CD14-positive monocyte (primary cell): ENCODE measurements at regions not wholly inside any gene's neighbourhood (a gene's known extent, or its start where the extent isn't known, plus 50 kb on each side); places are given as distances from the start of the nearest gene placed in this dataset.

Experiments used
- DNase-seq, 3 donors: peaks; one replicate each; pipeline ENCODE4 v3.0.0-alpha.2; 2011 to 2022
- H2AFZ ChIP-seq: 2 replicates; pipeline ENCODE4 v1.6.0; 2012; ENCODE audit warnings: mild to moderate bottlenecking, low read depth, low read length, inconsistent platforms; ENCODE audit not compliant: insufficient read depth, poor library complexity, severe bottlenecking
- H3K27ac ChIP-seq, 2 donors: 1 replicate in 1 of 2; 2 replicates in 1 of 2; pipeline ENCODE4 v1.5.1; 2012 to 2013; ENCODE audit warnings: low read length in 2 of 2, control low read depth in 1 of 2, inconsistent platforms in 1 of 2, low read depth in 1 of 2, mild to moderate bottlenecking in 1 of 2
- H3K27me3 ChIP-seq, 2 donors: one replicate each; pipeline versions ENCODE4 v1.6.0 to v1.6.1; 2011 to 2013; ENCODE audit warnings: low read length in 2 of 2; ENCODE audit not compliant: control insufficient read depth in 2 of 2, insufficient read depth in 2 of 2
- H3K36me3 ChIP-seq, 2 donors: replicated peaks in 1 of 2; 1 replicate in 1 of 2; 2 replicates in 1 of 2; pipeline versions ENCODE4 v1.5.1 to v1.6.1; 2012 to 2013; ENCODE audit warnings: low read length in 2 of 2, control low read depth in 1 of 2, inconsistent platforms in 1 of 2, mild to moderate bottlenecking in 1 of 2; ENCODE audit not compliant: insufficient read depth in 2 of 2, control insufficient read depth in 1 of 2
- H3K4me1 ChIP-seq, 2 donors: 1 replicate in 1 of 2; 2 replicates in 1 of 2; pipeline versions ENCODE4 v1.5.1 to v1.6.1; 2012 to 2013; ENCODE audit warnings: low read length in 2 of 2, control low read depth in 1 of 2, inconsistent platforms in 1 of 2, mild to moderate bottlenecking in 1 of 2, moderate library complexity in 1 of 2; ENCODE audit not compliant: insufficient read depth in 2 of 2, control insufficient read depth in 1 of 2
- H3K4me2 ChIP-seq: replicated peaks from 2 replicates; pipeline ENCODE3; 2012; ENCODE audit warnings: low read length, moderate library complexity, mild to moderate bottlenecking; ENCODE audit not compliant: poor library complexity, severe bottlenecking; ENCODE audit errors: extremely low read depth
- H3K4me3 ChIP-seq, 3 experiments: fragments of 200-600 bp in 1 of 3; sonication (generic) in 1 of 3; replicated peaks in 1 of 3; 1 replicate in 2 of 3; 2 replicates in 1 of 3; pipeline ENCODE4 v1.5.1; 2011 to 2013; ENCODE audit warnings: low read length in 3 of 3, mild to moderate bottlenecking in 3 of 3, control low read depth in 2 of 3, low read depth in 2 of 3, inconsistent platforms in 1 of 3, moderate library complexity in 1 of 3
- H3K79me2 ChIP-seq: 2 replicates; pipeline ENCODE4 v1.6.0; 2012; ENCODE audit warnings: mild to moderate bottlenecking, control low read depth, inconsistent platforms, low read length, moderate library complexity; ENCODE audit not compliant: insufficient read depth
- H3K9ac ChIP-seq: 2 replicates; pipeline ENCODE4 v1.6.0; 2017; ENCODE audit warnings: low read length, mild to moderate bottlenecking; ENCODE audit not compliant: insufficient read depth, poor library complexity, severe bottlenecking
- H3K9me3 ChIP-seq, 2 donors: replicated peaks in 1 of 2; 1 replicate in 1 of 2; 2 replicates in 1 of 2; pipeline versions ENCODE4 v1.5.1 to v1.6.1; 2012 to 2013; ENCODE audit warnings: low read length in 2 of 2, control low read depth in 1 of 2; ENCODE audit not compliant: control insufficient read depth in 1 of 2, insufficient read depth in 1 of 2
- H4K20me1 ChIP-seq: 2 replicates; pipeline ENCODE4 v1.6.0; 2012; ENCODE audit warnings: mild to moderate bottlenecking, low read length, control low read depth, moderate library complexity; ENCODE audit not compliant: insufficient read depth
- H3K27ac Mint-ChIP-seq, 7 donors: one replicate each; pipeline ENCODE4 v1.8.0; 2020; ENCODE audit warnings: mild to moderate bottlenecking in 7 of 7, mixed read lengths in 7 of 7, moderate library complexity in 6 of 7, inconsistent platforms in 2 of 7
- H3K27me3 Mint-ChIP-seq, 3 donors: one replicate each; pipeline ENCODE4 v1.8.0; 2021 to 2022; ENCODE audit warnings: low read depth in 3 of 3, mild to moderate bottlenecking in 3 of 3, mixed read lengths in 3 of 3, moderate library complexity in 3 of 3, inconsistent platforms in 1 of 3
- H3K36me3 Mint-ChIP-seq, 2 donors: one replicate each; pipeline ENCODE4 v1.8.0; 2020; ENCODE audit warnings: mixed read lengths in 2 of 2, inconsistent platforms in 1 of 2, mild to moderate bottlenecking in 1 of 2
- H3K4me1 Mint-ChIP-seq: one replicate; pipeline ENCODE4 v1.8.0; 2020; ENCODE audit warnings: mild to moderate bottlenecking, mixed read lengths
- H3K4me3 Mint-ChIP-seq, 2 donors: one replicate each; pipeline ENCODE4 v1.8.0; 2020; ENCODE audit warnings: mild to moderate bottlenecking in 2 of 2, mixed read lengths in 2 of 2, moderate library complexity in 1 of 2
- H3K9me3 Mint-ChIP-seq, 7 donors: one replicate each; pipeline ENCODE4 v1.8.0; 2020 to 2022; ENCODE audit warnings: mixed read lengths in 7 of 7, mild to moderate bottlenecking in 6 of 7, moderate library complexity in 6 of 7, inconsistent platforms in 2 of 7
- WGBS: methylation state at CpG from one replicate; pipeline ENCODE4 v1.1.5; 2013; ENCODE audit warnings: missing lambda C conversion rate; ENCODE audit not compliant: insufficient coverage; 5-methylcytosine and 5-hydroxymethylcytosine counted together
- intact Hi-C, 2 donors: fragments of 100-400 bp; cut with micrococcal nuclease; formaldehyde crosslinking; loops; one replicate each; pipeline versions ENCODE4 v1.15.0 to v1.15.1; 2023
- TF ChIP-seq, protein P1 (sequence below): fragments of 200-600 bp; IDR thresholded peaks from one replicate; pipeline ENCODE4 v1.8.0; 2022; ENCODE audit warnings: antibody characterized with exemption, mild to moderate bottlenecking

DNA sequence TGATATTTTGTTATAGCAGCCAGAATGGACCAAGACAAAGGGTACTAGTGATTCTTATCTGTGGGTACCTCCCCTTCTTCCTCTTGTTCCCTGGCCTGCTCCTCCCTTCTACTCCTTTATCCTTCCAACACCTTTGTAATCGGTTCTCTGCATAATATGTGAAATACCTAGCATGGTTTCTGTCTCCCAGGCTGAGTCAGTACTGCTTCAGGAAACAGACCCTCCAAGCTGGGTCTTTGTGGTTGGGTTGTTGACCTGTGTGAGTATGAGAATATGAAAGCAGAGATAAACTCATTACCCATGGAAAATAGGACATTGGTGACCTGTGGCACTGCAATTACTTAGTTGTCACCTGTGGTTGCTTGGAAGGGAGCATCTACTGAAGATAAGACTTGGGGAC lies 69.3 kb upstream of the KLF13 start:
- no peak overlapping the region for H3K4me2 ChIP-seq
- H3K36me3 ChIP-seq, result no peaks in the 10 kb centered on the region
- peaks cover 69 to 79% of the 10 kb centered on the region in 2 donors for H3K4me1 ChIP-seq
- peaks cover 0 to 3% (median 0%) of the 10 kb centered on the region in 7 donors for H3K9me3 Mint-ChIP-seq
- H3K27me3 Mint-ChIP-seq, result peaks cover 0 to 2% (median 1%) of the 10 kb centered on the region in 3 donors
- H3K4me3 Mint-ChIP-seq, result no peak overlapping the region
- no peak for DNase-seq
- TF ChIP-seq, protein P1, sequence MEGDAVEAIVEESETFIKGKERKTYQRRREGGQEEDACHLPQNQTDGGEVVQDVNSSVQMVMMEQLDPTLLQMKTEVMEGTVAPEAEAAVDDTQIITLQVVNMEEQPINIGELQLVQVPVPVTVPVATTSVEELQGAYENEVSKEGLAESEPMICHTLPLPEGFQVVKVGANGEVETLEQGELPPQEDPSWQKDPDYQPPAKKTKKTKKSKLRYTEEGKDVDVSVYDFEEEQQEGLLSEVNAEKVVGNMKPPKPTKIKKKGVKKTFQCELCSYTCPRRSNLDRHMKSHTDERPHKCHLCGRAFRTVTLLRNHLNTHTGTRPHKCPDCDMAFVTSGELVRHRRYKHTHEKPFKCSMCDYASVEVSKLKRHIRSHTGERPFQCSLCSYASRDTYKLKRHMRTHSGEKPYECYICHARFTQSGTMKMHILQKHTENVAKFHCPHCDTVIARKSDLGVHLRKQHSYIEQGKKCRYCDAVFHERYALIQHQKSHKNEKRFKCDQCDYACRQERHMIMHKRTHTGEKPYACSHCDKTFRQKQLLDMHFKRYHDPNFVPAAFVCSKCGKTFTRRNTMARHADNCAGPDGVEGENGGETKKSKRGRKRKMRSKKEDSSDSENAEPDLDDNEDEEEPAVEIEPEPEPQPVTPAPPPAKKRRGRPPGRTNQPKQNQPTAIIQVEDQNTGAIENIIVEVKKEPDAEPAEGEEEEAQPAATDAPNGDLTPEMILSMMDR, result no peak
- no peaks in the 10 kb centered on the region for H3K27me3 ChIP-seq
- H3K27ac Mint-ChIP-seq, result peak overlapping the region in 2 of 7 donors; percentile 32 to 50
- H3K27ac ChIP-seq, result no peak overlapping the region
- no CpG with 5 or more reads among the region's 1 CpG for WGBS
- H3K4me1 Mint-ChIP-seq, result peaks cover 71% of the 10 kb centered on the region
- no peaks in the 10 kb centered on the region for H3K9me3 ChIP-seq
- peaks cover 3 to 5% of the 10 kb centered on the region in 2 donors for H3K36me3 Mint-ChIP-seq
- no peaks in the 10 kb centered on the region for H3K79me2 ChIP-seq
- no peak overlapping the region for H3K9ac ChIP-seq
- H3K4me3 ChIP-seq, result no peak overlapping the region
- intact Hi-C loops, result no loop called here
- no peak overlapping the region for H2AFZ ChIP-seq
- H4K20me1 ChIP-seq, result no peaks in the 10 kb centered on the region

DNA sequence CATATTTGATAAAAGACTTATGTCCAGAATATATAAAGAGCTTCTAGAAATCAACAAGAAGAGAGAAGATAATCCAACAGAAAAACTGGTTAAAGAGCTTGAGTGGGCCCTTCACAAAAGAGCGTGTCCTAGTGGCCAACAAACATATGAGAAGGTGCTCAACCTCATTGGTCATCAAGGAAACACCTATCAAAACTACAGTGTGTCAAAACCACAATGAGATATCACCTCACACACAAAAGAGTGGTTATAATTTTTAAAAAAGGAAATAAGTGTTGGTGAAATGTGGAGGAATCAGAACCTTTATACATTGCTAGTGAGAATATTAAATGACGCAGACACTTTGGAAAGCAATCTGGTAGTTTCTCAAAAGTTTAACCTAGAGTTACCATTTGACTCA lies 68.4 kb upstream of the KLF13 start:
- Mint-ChIP-seq H3K36me3 (peaks cover 3 to 5% of the 10 kb centered on the region in 2 donors), H3K27me3 (peaks cover 0 to 2% (median 0%) of the 10 kb centered on the region in 3 donors), H3K9me3 (peaks cover 0 to 3% (median 0%) of the 10 kb centered on the region in 7 donors), H3K27ac (no peak overlapping the region), H3K4me1 (peaks cover 81% of the 10 kb centered on the region), H3K4me3 (no peak overlapping the region)
- Histone ChIP-seq H3K4me2 (no peak overlapping the region), H3K4me3 (no peak overlapping the region), H3K27ac (no peak overlapping the region), H3K9me3 (no peaks in the 10 kb centered on the region), H4K20me1 (no peaks in the 10 kb centered on the region), H3K4me1 (peaks cover 78 to 89% of the 10 kb centered on the region in 2 donors), H2AFZ (no peak overlapping the region), H3K9ac (no peak overlapping the region), H3K27me3 (no peaks in the 10 kb centered on the region), H3K36me3 (no peaks in the 10 kb centered on the region), H3K79me2 (no peaks in the 10 kb centered on the region)
- TF ChIP-seq, protein P1, result no peak
- intact Hi-C loops, result no loop called here
- no peak for DNase-seq
- no CpG with 5 or more reads among the region's 2 CpGs for WGBS
